HUES64 (cell line): ENCODE measurements at regions not wholly inside any gene's neighbourhood (a gene's known extent, or its start where the extent isn't known, plus 50 kb on each side); places are given as distances from the start of the nearest gene placed in this dataset.

Experiments used
- H3K27ac ChIP-seq: 2 replicates; pipeline ENCODE4 v1.7.0; 2013; ENCODE audit warnings: low read depth, low read length, inconsistent platforms
- H3K27me3 ChIP-seq: 2 replicates; pipeline ENCODE4 v1.6.1; 2013; ENCODE audit warnings: mild to moderate bottlenecking, low read length; ENCODE audit not compliant: insufficient read depth
- H3K36me3 ChIP-seq: 2 replicates; pipeline ENCODE4 v1.6.1; 2013; ENCODE audit warnings: mild to moderate bottlenecking, low read length; ENCODE audit not compliant: insufficient read depth
- H3K4me1 ChIP-seq: 2 replicates; pipeline ENCODE4 v1.6.1; 2013; ENCODE audit warnings: mild to moderate bottlenecking, low read length, moderate library complexity; ENCODE audit not compliant: insufficient read depth
- H3K4me3 ChIP-seq: 2 replicates; pipeline ENCODE4 v1.5.1; 2013; ENCODE audit warnings: mild to moderate bottlenecking, low read length, moderate library complexity
- H3K9ac ChIP-seq: 2 replicates; pipeline ENCODE4 v1.6.1; 2013; ENCODE audit warnings: mild to moderate bottlenecking, low read depth, low read length
- H3K9me3 ChIP-seq: 2 replicates; pipeline ENCODE4 v1.6.1; 2013; ENCODE audit warnings: low read depth, low read length; ENCODE audit not compliant: insufficient read depth
- WGBS: fragments of 150-250, 120-280 bp; methylation state at CpG from one replicate; pipeline ENCODE4 v1.1.7; 2013; ENCODE audit warnings: missing lambda C conversion rate; 5-methylcytosine and 5-hydroxymethylcytosine counted together

- H3K9me3 ChIP-seq, result no peaks in the 10 kb centered on the region
- WGBS, result 100% methylated on average over 1 of the region's 1 CpG
- no peaks in the 10 kb centered on the region for H3K27me3 ChIP-seq
- no peak overlapping the region for H3K27ac ChIP-seq
- H3K9ac ChIP-seq, result no peak overlapping the region
- H3K4me1 ChIP-seq, result peaks cover 4% of the 10 kb centered on the region; the same call in 1 of the 2 replicates
- no peak overlapping the region for H3K4me3 ChIP-seq
- H3K36me3 ChIP-seq, result no peaks in the 10 kb centered on the region
Measured at GRCh38 chr9:79988126-79988525, 416.4 kb downstream of the TLE4 start.

- Histone ChIP-seq H3K4me3 (no peak overlapping the region), H3K4me1 (peaks cover 4% of the 10 kb centered on the region; the same call in 1 of the 2 replicates), H3K27ac (no peak overlapping the region), H3K36me3 (no peaks in the 10 kb centered on the region), H3K9ac (no peak overlapping the region), H3K27me3 (no peaks in the 10 kb centered on the region), H3K9me3 (no peaks in the 10 kb centered on the region)
- 97% methylated on average over 2 of the region's 5 CpGs for WGBS
Measured at GRCh38 chr9:79986437-79986836, 414.7 kb downstream of the TLE4 start.

- Histone ChIP-seq H3K4me3 (no peak overlapping the region), H3K27ac (no peak overlapping the region), H3K9me3 (no peaks in the 10 kb centered on the region), H3K4me1 (peaks cover 4% of the 10 kb centered on the region; the same call in 1 of the 2 replicates), H3K27me3 (no peaks in the 10 kb centered on the region), H3K36me3 (no peaks in the 10 kb centered on the region), H3K9ac (no peak overlapping the region)
- 87% methylated on average over 5 of the region's 5 CpGs for WGBS
Measured at GRCh38 chr9:79985772-79986171, 414.0 kb downstream of the TLE4 start.

- H3K4me3 ChIP-seq, result no peak overlapping the region
- 95% methylated on average over 7 of the region's 7 CpGs for WGBS
- H3K36me3 ChIP-seq, result no peaks in the 10 kb centered on the region
- no peaks in the 10 kb centered on the region for H3K9me3 ChIP-seq
- H3K4me1 ChIP-seq, result peaks cover 7% of the 10 kb centered on the region
- no peak overlapping the region for H3K27ac ChIP-seq
- H3K9ac ChIP-seq, result no peak overlapping the region
- H3K27me3 ChIP-seq, result no peaks in the 10 kb centered on the region
Measured at GRCh38 chr9:79985264-79985663, 413.5 kb downstream of the TLE4 start.

GRCh38 chr9:79984429-79985067, 412.8 kb downstream of the TLE4 start:
- 92% methylated on average over 4 of the region's 4 CpGs for WGBS
- no peak overlapping the region for H3K9ac ChIP-seq
- no peaks in the 10 kb centered on the region for H3K27me3 ChIP-seq
- no peaks in the 10 kb centered on the region for H3K9me3 ChIP-seq
- peaks cover 12% of the 10 kb centered on the region for H3K4me1 ChIP-seq
- H3K4me3 ChIP-seq, result no peak overlapping the region
- no peak overlapping the region for H3K27ac ChIP-seq
- H3K36me3 ChIP-seq, result no peaks in the 10 kb centered on the region

- Histone ChIP-seq H3K36me3 (no peaks in the 10 kb centered on the region), H3K27ac (no peak overlapping the region), H3K4me1 (peaks cover 26% of the 10 kb centered on the region), H3K27me3 (no peaks in the 10 kb centered on the region), H3K4me3 (no peak overlapping the region), H3K9me3 (no peaks in the 10 kb centered on the region), H3K9ac (no peak overlapping the region)
- WGBS, result 61% methylated on average over 3 of the region's 3 CpGs
Measured at GRCh38 chr9:79980432-79980831, 408.7 kb downstream of the TLE4 start.

- Histone ChIP-seq H3K36me3 (no peaks in the 10 kb centered on the region), H3K27ac (no peak overlapping the region), H3K9me3 (no peaks in the 10 kb centered on the region), H3K4me3 (no peak overlapping the region), H3K4me1 (peaks cover 36% of the 10 kb centered on the region), H3K27me3 (no peaks in the 10 kb centered on the region), H3K9ac (no peak overlapping the region)
- WGBS, result 97% methylated on average over 1 of the region's 1 CpG
Measured at GRCh38 chr9:79977510-79978197, 405.9 kb downstream of the TLE4 start.

GRCh38 chr9:79977074-79977435, 405.3 kb downstream of the TLE4 start:
- WGBS, result 95% methylated on average over 10 of the region's 10 CpGs
- no peak overlapping the region for H3K27ac ChIP-seq
- H3K9ac ChIP-seq, result no peak overlapping the region
- no peaks in the 10 kb centered on the region for H3K36me3 ChIP-seq
- no peak overlapping the region for H3K4me3 ChIP-seq
- H3K4me1 ChIP-seq, result peaks cover 36% of the 10 kb centered on the region
- H3K9me3 ChIP-seq, result no peaks in the 10 kb centered on the region
- no peaks in the 10 kb centered on the region for H3K27me3 ChIP-seq

- Histone ChIP-seq H3K4me3 (no peak overlapping the region), H3K36me3 (no peaks in the 10 kb centered on the region), H3K27ac (no peak overlapping the region), H3K9me3 (no peaks in the 10 kb centered on the region), H3K9ac (no peak overlapping the region), H3K27me3 (no peaks in the 10 kb centered on the region), H3K4me1 (peaks cover 36% of the 10 kb centered on the region)
- WGBS, result 87% methylated on average over 15 of the region's 16 CpGs
Measured at GRCh38 chr9:79976257-79977073, 404.7 kb downstream of the TLE4 start.

GRCh38 chr9:79975621-79976256, 404.0 kb downstream of the TLE4 start:
- no peak overlapping the region for H3K4me3 ChIP-seq
- H3K9ac ChIP-seq, result no peak overlapping the region
- H3K27me3 ChIP-seq, result no peaks in the 10 kb centered on the region
- no peak overlapping the region for H3K27ac ChIP-seq
- WGBS, result 92% methylated on average over 9 of the region's 10 CpGs
- H3K9me3 ChIP-seq, result no peaks in the 10 kb centered on the region
- peaks cover 36% of the 10 kb centered on the region for H3K4me1 ChIP-seq
- H3K36me3 ChIP-seq, result no peaks in the 10 kb centered on the region
